ENCODE measurements at regions not wholly inside any gene's neighbourhood (a gene's known extent, or its start where the extent isn't known, plus 50 kb on each side); places are given as distances from the start of the nearest gene placed in this dataset.

- DNase-seq (no peak), ATAC-seq (no peak)
- no peaks in the 10 kb centered on the region for H3K36me3 ChIP-seq
- TF ChIP-seq CTCF (IDR thresholded peaks at IDR 0.05), result no peak
- H3K27me3 ChIP-seq, result no peaks in the 10 kb centered on the region
- no peak overlapping the region for H3K4me3 ChIP-seq
- WGBS (ENCODE audit: insufficient coverage, low coverage, low lambda C conversion rate, missing lambda C conversion rate), result 63% methylated on average over 2 of the region's 4 CpGs
- no peak overlapping the region for H3K27ac ChIP-seq
- intact Hi-C loops (cut with DNase I), result no loop called here
- H3K4me1 ChIP-seq, result no peaks in the 10 kb centered on the region
- H3K9me3 ChIP-seq, result no peaks in the 10 kb centered on the region
These were observed 317.6 kb upstream of the KLF4 start for GRCh38 chr9:107807183-107807582.

GRCh38 chr9:107805201-107805600 lies 315.6 kb upstream of the KLF4 start:
- Histone ChIP-seq H3K4me3 (no peak overlapping the region), H3K27me3 (no peaks in the 10 kb centered on the region), H3K36me3 (no peaks in the 10 kb centered on the region), H3K4me1 (no peaks in the 10 kb centered on the region), H3K27ac (no peak overlapping the region), H3K9me3 (no peaks in the 10 kb centered on the region)
- DNase-seq (no peak), ATAC-seq (no peak)
- TF ChIP-seq CTCF (IDR thresholded peaks at IDR 0.05), result no peak
- TF ChIP-seq POLR2A (IDR thresholded peaks at IDR 0.05), result no peak
- WGBS (ENCODE audit: insufficient coverage, low coverage, low lambda C conversion rate, missing lambda C conversion rate), result 46% methylated on average over 2 of the region's 2 CpGs
- intact Hi-C loops (cut with DNase I), result no loop called here

- ATAC-seq (no peak), DNase-seq (no peak)
- intact Hi-C loops (cut with DNase I), result no loop called here
- Histone ChIP-seq H3K4me3 (no peak overlapping the region), H3K27me3 (no peaks in the 10 kb centered on the region), H3K36me3 (no peaks in the 10 kb centered on the region), H3K9me3 (no peaks in the 10 kb centered on the region), H3K4me1 (no peaks in the 10 kb centered on the region), H3K27ac (no peak overlapping the region)
- 63% methylated on average over 2 of the region's 2 CpGs for WGBS (ENCODE audit: insufficient coverage, low coverage, low lambda C conversion rate, missing lambda C conversion rate)
- TF ChIP-seq POLR2A (IDR thresholded peaks at IDR 0.05) (no peak), CTCF (IDR thresholded peaks at IDR 0.05) (no peak)
These were observed 304.7 kb upstream of the KLF4 start for GRCh38 chr9:107794259-107794658.

GRCh38 chr9:107793541-107793940 lies 304.0 kb upstream of the KLF4 start:
- H3K4me1 ChIP-seq, result no peaks in the 10 kb centered on the region
- TF ChIP-seq POLR2A (IDR thresholded peaks at IDR 0.05) (no peak), CTCF (IDR thresholded peaks at IDR 0.05) (no peak)
- 86% methylated on average over 1 of the region's 1 CpG for WGBS (ENCODE audit: insufficient coverage, low coverage, low lambda C conversion rate, missing lambda C conversion rate)
- H3K4me3 ChIP-seq, result no peak overlapping the region
- H3K27me3 ChIP-seq, result no peaks in the 10 kb centered on the region
- H3K27ac ChIP-seq, result no peak overlapping the region
- no peaks in the 10 kb centered on the region for H3K36me3 ChIP-seq
- ATAC-seq, result no peak
- no peak for DNase-seq
- intact Hi-C loops (cut with DNase I), result no loop called here
- H3K9me3 ChIP-seq, result no peaks in the 10 kb centered on the region

GRCh38 chr9:107792596-107792995 lies 303.0 kb upstream of the KLF4 start:
- ATAC-seq, result no peak
- H3K27ac ChIP-seq, result no peak overlapping the region

More at GRCh38 chr9:107792596-107792995, 303.0 kb upstream of the KLF4 start:
- TF ChIP-seq POLR2A (IDR thresholded peaks at IDR 0.05) (no peak), CTCF (IDR thresholded peaks at IDR 0.05) (no peak)
- Histone ChIP-seq H3K36me3 (no peaks in the 10 kb centered on the region), H3K9me3 (no peaks in the 10 kb centered on the region), H3K4me3 (no peak overlapping the region), H3K4me1 (no peaks in the 10 kb centered on the region), H3K27me3 (no peaks in the 10 kb centered on the region)
- DNase-seq, result no peak
- WGBS (ENCODE audit: insufficient coverage, low coverage, low lambda C conversion rate, missing lambda C conversion rate), result 67% methylated on average over 1 of the region's 1 CpG
- intact Hi-C loops (cut with DNase I), result no loop called here

All from right lobe of liver (tissue), 6 donors.